Islet precursor cell (in vitro differentiated cells): ENCODE measurements at regions not wholly inside any gene's neighbourhood (a gene's known extent, or its start where the extent isn't known, plus 50 kb on each side); places are given as distances from the start of the nearest gene placed in this dataset.

ENCODE experiments used
- DNase-seq: peaks from one replicate; pipeline ENCODE4 v3.0.0-alpha.2; 2018

- DNase-seq, result no peak
Measured at GRCh38 chr3:96734273-96735009, 80.0 kb upstream of the EPHA6 start.

GRCh38 chr3:96748139-96748538 lies 66.3 kb upstream of the EPHA6 start:
- no peak for DNase-seq

GRCh38 chr3:96750094-96750767 lies 64.2 kb upstream of the EPHA6 start:
- DNase-seq, result no peak

GRCh38 chr3:96753124-96753523 lies 61.3 kb upstream of the EPHA6 start:
- DNase-seq, result no peak

GRCh38 chr3:96754128-96754527 lies 60.3 kb upstream of the EPHA6 start:
- DNase-seq, result no peak

- no peak for DNase-seq
Measured at GRCh38 chr3:96755519-96755918, 58.9 kb upstream of the EPHA6 start.

- DNase-seq, result no peak
Measured at GRCh38 chr3:96756516-96756915, 57.9 kb upstream of the EPHA6 start.

- no peak for DNase-seq
Measured at GRCh38 chr3:96760956-96761355, 53.4 kb upstream of the EPHA6 start.
